Activated naive CD4-positive, alpha-beta T cell treated with anti-CD3 and anti-CD28 coated beads, Interleukin-2, amount 50 U/mL, for 72 hours (primary cell): ENCODE measurements at regions not wholly inside any gene's neighbourhood (a gene's known extent, or its start where the extent isn't known, plus 50 kb on each side); places are given as distances from the start of the nearest gene placed in this dataset.
"Not testable (repeated sequence)": the region's sequence is repeated elsewhere in the genome, so short reads cannot be mapped to it uniquely, and the experiment has no call there.

Experiments
- ATAC-seq, 2 donors: fragments of 150-1000 bp; cut with Tn5 transposase; 2 replicates each; pipeline ENCODE4 v1.10.0; 2021; ENCODE audit warnings: mild to moderate bottlenecking in 2 of 2, moderate library complexity in 2 of 2
- DNase-seq, 2 donors: peaks; one replicate each; pipeline ENCODE4 v3.0.0; 2021 to 2022; ENCODE audit warnings: low spot score in 2 of 2
- H3K27ac Mint-ChIP-seq, 2 donors: one replicate each; pipeline ENCODE4 v1.8.0; 2022; ENCODE audit warnings: mild to moderate bottlenecking in 2 of 2, mixed read lengths in 2 of 2
- H3K36me3 Mint-ChIP-seq, 2 donors: one replicate each; pipeline ENCODE4 v1.8.0; 2022; ENCODE audit warnings: mixed read lengths in 2 of 2
- H3K9me3 Mint-ChIP-seq, 2 donors: one replicate each; pipeline ENCODE4 v1.8.0; 2022; ENCODE audit warnings: mixed read lengths in 2 of 2

DNA sequence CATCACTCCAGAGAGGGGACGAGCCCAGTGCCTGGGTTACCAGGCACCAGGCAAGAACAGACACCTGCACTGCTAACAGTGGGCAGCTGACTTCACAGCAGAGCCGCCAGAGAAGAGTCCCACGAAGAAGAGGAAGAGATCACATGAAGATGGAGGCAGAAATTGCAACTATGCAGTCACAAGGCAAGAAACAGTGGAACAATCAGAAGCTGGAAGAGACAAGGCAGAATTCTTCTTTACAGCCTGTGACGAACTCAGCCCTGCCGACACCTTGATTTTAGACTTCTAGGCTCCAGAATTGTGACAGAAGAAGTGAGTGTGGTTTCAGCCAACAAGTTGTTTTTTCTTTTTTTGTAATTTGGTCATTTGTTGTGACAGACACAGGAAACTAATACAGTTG, 59.2 kb downstream of the IL12A start:
- H3K36me3 Mint-ChIP-seq = no peaks in the 10 kb centered on the region
- peaks cover under 1 to 3% of the 10 kb centered on the region in 2 donors for H3K9me3 Mint-ChIP-seq
- H3K27ac Mint-ChIP-seq = no peak overlapping the region
- ATAC-seq (no peak), DNase-seq (no peak)

DNA sequence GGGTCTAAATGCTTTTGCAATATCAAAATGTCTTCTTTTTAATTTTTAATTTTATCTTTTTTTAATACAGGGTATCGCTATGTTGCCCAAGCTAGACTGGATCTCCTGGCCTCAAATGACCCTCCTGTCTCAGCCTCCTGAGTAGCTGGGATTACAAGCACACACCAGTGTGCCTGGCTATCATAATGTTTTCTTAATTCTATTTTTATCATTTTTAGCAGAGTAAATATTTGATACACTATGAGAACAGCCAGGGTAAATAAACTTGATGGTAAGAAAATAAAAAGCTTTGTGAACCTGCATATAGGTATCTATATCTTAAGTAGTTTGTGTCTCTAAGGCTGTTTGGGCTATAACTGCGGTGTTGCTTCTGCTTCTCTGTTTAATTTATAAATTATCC, 60.4 kb downstream of the IL12A start:
- Mint-ChIP-seq H3K9me3 (no peaks in the 10 kb centered on the region), H3K27ac (no peak overlapping the region), H3K36me3 (no peaks in the 10 kb centered on the region)
- DNase-seq (no peak), ATAC-seq (no peak)

DNA sequence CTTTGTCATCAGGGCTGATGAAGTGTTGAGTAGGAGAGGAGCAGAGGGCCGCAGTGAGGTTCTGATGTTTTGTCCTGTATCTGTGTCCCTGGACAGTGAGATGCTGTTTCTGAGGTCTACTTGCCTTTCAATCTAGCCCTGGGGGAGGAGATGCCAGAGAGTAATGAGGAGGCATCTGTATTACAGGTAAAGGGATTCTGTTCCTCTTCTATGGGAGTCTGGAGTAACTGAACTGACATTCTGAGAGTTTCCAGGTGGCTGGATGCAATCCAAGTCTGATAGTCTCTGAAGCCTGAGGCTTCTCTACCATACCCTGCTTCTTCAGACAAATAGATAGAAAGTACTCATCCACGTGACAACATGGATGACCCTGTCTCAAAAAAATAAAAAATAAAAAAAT, 60.9 kb downstream of the IL12A start:
- ATAC-seq (no peak), DNase-seq (no peak)
- Mint-ChIP-seq H3K9me3 (no peaks in the 10 kb centered on the region), H3K36me3 (no peaks in the 10 kb centered on the region), H3K27ac (no peak overlapping the region)

DNA sequence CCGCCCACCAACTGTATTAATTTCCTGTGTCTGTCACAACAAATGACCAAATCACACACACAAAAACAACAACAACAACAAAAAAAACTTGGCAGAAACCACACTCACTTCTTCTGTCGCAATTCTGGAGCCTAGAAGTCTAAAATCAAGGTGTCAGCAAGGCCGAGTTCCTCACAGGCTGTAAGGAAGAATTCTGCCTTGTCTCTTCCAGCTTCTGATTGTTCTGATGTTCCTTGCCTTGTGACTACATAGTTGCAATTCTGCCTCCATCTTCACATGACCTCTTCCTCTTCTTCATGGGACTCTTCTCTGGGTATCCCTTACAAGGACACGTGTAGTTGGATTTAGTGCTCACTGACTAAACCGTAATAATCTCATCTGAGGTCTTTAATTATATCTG, 61.4 kb downstream of the IL12A start:
- Mint-ChIP-seq H3K36me3 (no peaks in the 10 kb centered on the region), H3K27ac (no peak overlapping the region), H3K9me3 (no peaks in the 10 kb centered on the region)
- no peak for ATAC-seq
- no peak for DNase-seq

DNA sequence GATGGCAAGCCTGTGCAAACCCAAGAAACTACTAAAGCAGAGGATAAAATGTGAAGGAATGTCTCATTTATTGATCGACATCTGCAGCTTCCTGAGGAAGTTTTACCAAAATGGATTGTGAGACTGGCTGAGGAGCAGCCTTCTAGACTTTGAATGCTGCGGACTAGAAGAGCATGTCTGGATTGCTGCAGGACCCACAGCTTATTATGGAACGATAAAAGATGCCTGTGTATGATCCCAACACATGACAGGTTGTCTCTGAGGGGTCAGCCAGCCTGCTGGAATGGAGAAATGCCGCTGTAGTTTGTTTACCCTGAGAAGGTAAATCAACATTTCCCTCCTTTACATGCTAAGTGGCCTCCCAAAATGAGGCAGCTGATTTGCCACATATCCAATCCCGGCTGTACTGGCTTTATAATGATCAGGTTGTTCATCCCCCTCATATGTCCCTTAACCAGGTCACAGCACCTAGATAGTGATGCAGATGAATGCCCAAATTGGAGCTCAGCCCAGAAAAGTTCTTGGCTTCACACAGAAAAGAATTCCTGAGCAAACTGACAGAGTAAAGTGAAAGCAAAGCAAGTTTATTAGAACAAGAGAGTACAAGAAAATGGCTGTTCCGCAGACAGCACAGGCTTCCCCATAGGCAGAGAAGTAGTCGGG, 63.9 kb downstream of the IL12A start:
- DNase-seq (no peak), ATAC-seq (no peak)
- Mint-ChIP-seq H3K36me3 (no peaks in the 10 kb centered on the region), H3K27ac (no peak overlapping the region), H3K9me3 (no peaks in the 10 kb centered on the region)

DNA sequence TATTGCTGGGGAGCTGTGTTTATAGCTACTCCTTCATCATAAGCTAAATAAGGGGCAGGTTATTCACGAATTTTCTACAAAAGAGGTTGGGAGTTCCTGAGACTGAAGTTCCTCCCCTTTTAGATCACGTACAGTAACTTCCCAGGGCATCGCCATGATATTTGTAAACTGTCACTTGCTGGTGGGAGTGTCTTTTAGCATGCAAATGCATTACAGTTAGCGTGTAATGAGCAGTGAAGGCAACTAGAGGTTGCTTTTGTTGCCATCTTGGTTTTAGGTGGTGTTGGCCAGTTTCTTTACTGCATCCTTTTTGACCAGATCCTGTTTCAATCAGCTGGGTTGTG, 64.4 kb downstream of the IL12A start:
- Mint-ChIP-seq H3K36me3 (no peaks in the 10 kb centered on the region), H3K9me3 (no peaks in the 10 kb centered on the region), H3K27ac (no peak overlapping the region)
- ATAC-seq = no peak
- no peak for DNase-seq

DNA sequence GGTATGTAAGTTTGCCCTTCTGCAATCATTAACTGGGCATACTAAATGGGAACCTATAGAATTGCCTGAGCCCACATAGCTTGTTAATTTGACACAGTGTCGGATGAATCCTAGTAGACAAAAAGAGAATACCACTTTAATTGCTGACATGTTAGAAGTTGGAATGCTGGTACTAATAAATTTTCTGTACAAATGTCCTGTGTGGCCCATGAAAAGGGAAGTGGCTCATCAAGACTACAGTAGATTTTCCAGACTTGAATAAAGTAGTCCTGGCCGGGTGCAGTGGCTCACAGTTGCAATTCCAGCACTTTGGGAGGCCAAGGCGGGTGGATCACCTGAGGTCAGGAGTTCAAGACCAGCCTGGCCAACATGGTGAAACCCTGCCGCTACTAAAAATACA, 66.2 kb downstream of the IL12A start:
- not testable (repeated sequence) for H3K9me3 Mint-ChIP-seq, ATAC-seq, H3K36me3 Mint-ChIP-seq, H3K27ac Mint-ChIP-seq, DNase-seq

DNA sequence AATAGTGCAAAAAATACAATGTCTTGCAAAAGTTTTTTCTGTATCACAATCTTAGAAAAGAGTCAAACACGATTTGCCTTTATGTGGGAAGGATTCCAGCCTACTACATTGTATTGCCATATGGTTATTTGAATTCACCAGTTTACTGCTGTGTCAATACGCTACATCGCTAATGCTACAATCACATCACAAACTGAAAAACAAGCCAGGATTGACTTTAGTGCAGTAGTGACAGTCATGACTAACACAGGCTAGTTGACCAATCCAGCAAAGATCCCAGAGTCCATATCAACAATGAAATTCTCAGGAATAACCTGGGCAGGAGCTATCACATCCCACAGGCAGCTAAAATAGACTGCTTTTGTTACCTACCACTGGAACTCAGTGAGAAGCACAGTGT, 67.0 kb downstream of the IL12A start:
- Mint-ChIP-seq H3K9me3 (no peaks in the 10 kb centered on the region), H3K36me3 (no peaks in the 10 kb centered on the region), H3K27ac (no peak overlapping the region)
- DNase-seq = no peak
- ATAC-seq = no peak

DNA sequence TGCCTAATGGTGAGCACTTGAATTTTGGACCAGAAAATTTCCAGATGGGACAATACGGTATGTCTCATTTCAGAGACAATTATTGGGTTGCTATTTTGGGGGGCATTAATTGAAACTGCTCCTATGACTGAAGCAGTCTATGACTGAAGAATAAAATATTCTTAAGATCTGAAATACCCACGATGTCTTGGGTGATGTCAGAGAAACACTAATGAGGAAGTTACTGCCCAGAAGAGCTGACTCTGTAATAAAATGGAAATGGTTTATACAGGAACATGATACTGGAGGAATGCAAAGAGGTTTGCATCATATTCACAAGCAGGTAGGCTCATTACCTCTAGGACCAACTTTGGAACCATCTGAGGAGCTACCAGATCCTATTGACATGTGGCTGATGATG, 68.7 kb downstream of the IL12A start:
- peaks cover 7% of the 10 kb centered on the region in 2 donors for H3K9me3 Mint-ChIP-seq
- ATAC-seq (no peak), DNase-seq (no peak)
- peaks cover 5 to 9% of the 10 kb centered on the region in 2 donors for H3K36me3 Mint-ChIP-seq
- H3K27ac Mint-ChIP-seq = no peak overlapping the region

DNA sequence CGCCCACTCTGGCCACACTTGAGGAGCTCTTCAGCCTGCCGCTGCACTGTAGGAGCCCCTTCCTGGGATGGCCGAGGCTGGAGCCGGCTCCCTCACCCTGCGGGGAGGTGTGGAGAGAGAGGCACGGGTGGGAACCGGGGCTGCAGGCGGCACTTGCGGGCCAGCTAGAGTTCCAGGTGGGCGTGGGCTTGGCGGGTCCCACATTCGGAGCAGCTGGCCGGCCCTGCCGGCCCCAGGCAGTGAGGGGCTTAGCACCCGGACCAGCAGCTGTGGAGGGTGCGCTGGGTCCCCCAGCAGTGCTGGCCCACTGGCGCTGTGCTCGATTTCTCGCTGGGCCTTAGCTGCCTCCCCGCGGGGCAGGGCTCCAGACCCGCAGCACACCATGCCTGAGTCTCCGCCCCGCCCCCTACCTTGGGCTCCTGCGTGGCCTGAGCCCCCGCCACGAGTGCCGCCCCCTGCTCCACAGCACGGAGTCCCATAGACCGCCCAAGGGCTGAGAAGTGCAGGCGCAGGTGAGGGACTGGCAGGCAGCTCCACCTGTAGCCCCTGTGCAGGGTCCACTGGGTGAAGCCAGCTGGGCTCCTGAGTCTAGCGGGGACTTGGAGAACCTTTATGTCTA, 71.9 kb downstream of the IL12A start:
- H3K36me3 Mint-ChIP-seq = peaks cover 5 to 9% of the 10 kb centered on the region in 2 donors
- ATAC-seq = no peak
- H3K9me3 Mint-ChIP-seq = peaks cover 7% of the 10 kb centered on the region in 2 donors
- no peak overlapping the region for H3K27ac Mint-ChIP-seq
- DNase-seq = no peak

DNA sequence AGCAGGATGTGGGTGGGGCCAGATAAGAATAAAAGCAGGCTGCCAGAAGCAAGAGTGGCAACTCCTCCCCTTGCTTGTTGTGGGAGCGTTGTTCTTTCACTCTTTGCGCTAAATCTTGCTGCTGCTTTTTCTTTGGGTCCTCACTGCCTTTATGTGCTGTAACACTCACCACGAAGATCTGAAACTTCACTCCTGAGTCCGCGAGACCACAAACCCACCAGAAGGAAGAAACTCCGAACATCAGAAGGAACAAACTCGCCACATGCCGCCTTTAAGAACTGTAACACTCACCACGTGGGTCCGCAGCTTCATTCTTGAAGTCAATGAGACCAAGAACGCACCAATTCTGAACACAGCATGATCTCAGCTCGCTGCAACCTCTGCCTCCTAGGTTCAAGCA, 72.9 kb downstream of the IL12A start:
- Mint-ChIP-seq H3K9me3 (peaks cover 7% of the 10 kb centered on the region in 2 donors), H3K27ac (no peak overlapping the region), H3K36me3 (peaks cover 5 to 9% of the 10 kb centered on the region in 2 donors)
- no peak for DNase-seq
- peak in 1 of 2 donors; percentile 18 for ATAC-seq

DNA sequence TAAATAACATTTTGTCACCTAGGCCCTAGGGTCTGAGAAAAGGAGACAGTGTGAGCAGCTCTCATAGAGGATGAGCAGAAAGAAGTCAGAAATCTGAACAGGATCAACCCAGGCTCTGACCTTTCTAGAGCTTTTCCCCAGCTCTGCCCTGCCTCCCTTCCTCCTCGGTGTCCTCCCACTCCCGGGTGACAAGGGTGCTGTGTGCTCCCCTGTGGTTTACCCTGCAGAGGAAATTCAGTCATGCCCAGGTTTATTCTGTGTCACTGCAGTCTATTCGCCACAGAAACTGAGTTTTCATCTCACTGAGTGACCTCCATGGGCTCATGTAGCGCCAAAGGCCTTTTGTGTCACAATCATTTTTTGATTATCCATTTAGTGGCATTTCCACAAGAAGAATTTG, 76.6 kb downstream of the IL12A start:
- Mint-ChIP-seq H3K9me3 (peaks cover 7% of the 10 kb centered on the region in 2 donors), H3K27ac (no peak overlapping the region), H3K36me3 (peaks cover 5 to 9% of the 10 kb centered on the region in 2 donors)
- ATAC-seq = peak; percentile 22 to 34
- no peak for DNase-seq

DNA sequence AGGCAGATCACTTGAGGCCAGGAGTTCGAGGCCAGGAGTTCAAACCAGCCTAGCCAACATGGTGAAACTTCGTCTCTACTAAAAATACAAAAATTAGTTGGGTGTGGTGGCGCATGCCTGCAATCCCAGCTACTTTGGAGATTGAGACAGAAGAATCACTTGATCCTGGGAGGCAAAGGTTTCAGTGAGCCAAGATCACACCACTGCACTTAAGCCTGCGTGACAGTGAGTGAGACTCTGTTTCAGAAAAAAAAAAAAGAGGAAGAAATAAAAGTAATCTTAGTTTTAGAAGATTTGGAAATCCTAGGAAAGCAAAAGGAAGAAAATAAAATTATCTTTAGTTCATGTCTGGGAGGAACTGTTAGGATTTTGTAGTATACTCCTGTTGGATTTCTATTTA, 77.2 kb downstream of the IL12A start:
- ATAC-seq = no peak
- Mint-ChIP-seq H3K27ac (no peak overlapping the region), H3K9me3 (peaks cover 7% of the 10 kb centered on the region in 2 donors), H3K36me3 (peaks cover 5 to 9% of the 10 kb centered on the region in 2 donors)
- DNase-seq = no peak

DNA sequence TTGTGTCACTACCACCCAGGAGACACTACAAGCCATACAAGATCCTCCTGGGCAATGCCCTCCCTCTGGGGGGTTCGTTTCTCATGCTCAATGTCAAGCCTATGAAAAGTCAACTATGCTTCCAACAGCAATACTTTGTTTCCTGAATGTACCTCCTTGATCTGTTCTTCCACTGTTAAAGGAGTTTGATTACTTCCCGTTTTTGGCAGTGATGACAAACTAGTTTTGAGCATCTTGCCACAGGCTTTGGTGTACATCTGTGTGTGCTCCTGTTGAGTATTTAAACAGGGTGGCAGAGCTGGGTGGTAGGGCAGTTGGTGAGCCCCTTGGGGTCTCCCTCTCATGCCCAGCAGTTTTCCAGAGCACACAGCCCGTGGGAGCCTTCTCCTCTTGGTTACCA, 81.4 kb downstream of the IL12A start:
- DNase-seq (no peak), ATAC-seq (no peak)
- H3K9me3 Mint-ChIP-seq = no peaks in the 10 kb centered on the region
- no peak overlapping the region for H3K27ac Mint-ChIP-seq
- H3K36me3 Mint-ChIP-seq = no peaks in the 10 kb centered on the region

DNA sequence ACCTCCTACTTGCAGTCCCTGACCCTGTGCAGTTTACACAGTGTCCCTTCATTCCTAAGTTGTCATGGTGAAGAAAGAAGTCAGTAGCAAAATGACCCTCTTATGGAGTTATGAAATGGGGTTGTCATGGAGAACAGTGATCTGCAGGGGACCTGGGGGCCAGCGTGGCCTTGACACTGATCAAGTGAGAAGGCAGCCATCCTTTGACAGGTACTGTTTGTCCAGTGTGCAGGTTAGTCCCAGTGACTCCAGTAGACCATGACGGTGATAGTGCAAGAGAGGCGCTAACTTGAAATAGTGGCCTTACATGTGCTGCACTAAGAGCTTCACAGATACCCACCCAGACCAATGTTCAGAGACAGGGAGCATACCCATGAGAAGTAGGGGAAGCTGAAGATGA, 87.9 kb downstream of the IL12A start:
- no peak for ATAC-seq
- no peaks in the 10 kb centered on the region for H3K9me3 Mint-ChIP-seq
- H3K36me3 Mint-ChIP-seq = no peaks in the 10 kb centered on the region
- H3K27ac Mint-ChIP-seq = no peak overlapping the region
- DNase-seq = no peak

DNA sequence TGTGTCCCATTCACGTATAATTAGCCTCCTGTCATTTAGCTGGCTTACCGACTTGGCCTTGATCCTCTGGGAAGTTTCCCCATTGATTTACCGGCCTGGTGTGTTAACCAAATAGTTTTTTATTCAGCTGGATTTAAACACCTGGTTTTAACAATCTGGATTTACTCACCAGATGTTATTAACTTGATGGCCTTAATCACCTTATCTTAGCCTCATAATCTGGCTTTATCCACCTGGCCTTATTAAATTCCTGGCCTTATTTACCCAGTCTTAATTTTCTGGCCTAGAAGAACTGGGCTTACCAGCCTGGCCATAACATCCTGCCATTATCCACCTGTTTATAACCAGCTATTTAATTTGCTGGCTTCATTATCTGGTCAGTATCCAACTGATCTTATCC, 89.9 kb downstream of the IL12A start:
- DNase-seq (no peak), ATAC-seq (no peak)
- Mint-ChIP-seq H3K27ac (no peak overlapping the region), H3K9me3 (peaks cover 11 to 14% of the 10 kb centered on the region in 2 donors), H3K36me3 (no peaks in the 10 kb centered on the region)

DNA sequence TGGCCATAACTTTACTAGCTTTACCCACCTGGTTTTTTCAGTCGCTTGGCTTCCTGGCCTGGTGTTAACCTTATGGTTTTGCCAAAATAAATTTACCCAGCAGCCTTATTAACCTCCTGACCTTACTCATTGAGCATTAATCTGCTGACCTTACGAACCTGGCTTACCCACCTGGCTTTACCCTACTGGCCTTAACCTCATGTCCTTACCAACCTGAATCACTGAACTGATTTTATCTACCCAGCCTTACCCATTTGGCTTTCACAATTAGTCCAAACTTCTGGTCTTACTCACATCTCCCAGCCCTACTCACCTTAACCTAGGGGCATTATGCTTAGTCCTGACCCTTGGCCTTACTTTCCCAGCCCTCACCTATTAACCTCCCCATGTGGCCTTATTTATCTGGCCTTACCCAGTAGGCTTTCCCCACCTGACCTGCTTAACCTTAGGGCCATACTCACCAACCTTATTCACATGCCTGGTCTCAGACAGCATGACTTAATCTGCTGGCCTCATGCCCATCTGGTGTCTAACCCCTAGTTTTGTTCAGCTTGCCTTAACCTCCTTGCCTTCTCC, 93.4 kb downstream of the IL12A start:
- Mint-ChIP-seq H3K9me3 (peaks cover 16 to 22% of the 10 kb centered on the region in 2 donors), H3K27ac (no peak overlapping the region), H3K36me3 (no peaks in the 10 kb centered on the region)
- DNase-seq (no peak), ATAC-seq (peak in 1 of 2 donors; percentile 28)

DNA sequence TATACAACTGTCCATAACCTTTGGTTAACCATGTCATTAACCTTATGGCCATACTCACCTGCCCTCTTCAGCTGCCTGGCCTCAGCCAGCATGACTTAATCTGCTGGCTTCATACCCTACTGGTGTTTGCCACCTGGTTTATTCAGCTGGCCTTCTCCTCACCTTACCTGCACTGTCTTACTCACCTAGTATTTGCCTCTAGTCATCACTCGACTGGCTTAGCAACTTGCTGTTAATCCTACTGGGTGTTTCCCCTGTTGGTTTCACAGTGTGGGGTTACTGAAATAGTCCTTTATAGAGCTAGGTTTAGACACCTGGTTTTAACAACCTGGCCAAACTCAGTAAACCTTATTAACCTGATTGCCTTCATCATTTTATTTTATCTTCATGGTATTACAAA, 96.4 kb downstream of the IL12A start:
- no peaks in the 10 kb centered on the region for H3K36me3 Mint-ChIP-seq
- H3K9me3 Mint-ChIP-seq = peaks cover 29 to 34% of the 10 kb centered on the region in 2 donors
- ATAC-seq (no peak), DNase-seq (no peak)
- no peak overlapping the region for H3K27ac Mint-ChIP-seq
